ENCODE measurements at regions not wholly inside any gene's neighbourhood (a gene's known extent, or its start where the extent isn't known, plus 50 kb on each side); places are given as distances from the start of the nearest gene placed in this dataset.

DNA sequence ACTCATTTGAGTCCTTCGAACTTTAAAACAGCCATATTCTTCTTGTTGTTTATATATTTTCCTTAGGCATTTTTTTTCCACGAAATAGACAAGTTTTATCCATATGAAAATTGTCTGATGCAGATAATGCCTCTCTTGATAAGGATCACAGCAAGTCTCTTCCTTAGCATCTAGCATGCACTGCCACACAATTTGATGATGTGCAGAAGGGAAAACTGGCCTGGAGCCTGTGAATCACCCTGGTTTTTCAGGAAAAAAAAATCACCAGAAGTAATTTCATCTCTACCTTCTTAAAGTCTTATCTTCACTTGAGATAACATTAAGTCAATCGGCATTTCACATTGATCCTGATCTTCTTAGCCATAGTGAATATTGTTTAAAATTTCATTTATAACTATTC, 199.8 kb downstream of the TENT5A start:
- TF ChIP-seq, protein P1, sequence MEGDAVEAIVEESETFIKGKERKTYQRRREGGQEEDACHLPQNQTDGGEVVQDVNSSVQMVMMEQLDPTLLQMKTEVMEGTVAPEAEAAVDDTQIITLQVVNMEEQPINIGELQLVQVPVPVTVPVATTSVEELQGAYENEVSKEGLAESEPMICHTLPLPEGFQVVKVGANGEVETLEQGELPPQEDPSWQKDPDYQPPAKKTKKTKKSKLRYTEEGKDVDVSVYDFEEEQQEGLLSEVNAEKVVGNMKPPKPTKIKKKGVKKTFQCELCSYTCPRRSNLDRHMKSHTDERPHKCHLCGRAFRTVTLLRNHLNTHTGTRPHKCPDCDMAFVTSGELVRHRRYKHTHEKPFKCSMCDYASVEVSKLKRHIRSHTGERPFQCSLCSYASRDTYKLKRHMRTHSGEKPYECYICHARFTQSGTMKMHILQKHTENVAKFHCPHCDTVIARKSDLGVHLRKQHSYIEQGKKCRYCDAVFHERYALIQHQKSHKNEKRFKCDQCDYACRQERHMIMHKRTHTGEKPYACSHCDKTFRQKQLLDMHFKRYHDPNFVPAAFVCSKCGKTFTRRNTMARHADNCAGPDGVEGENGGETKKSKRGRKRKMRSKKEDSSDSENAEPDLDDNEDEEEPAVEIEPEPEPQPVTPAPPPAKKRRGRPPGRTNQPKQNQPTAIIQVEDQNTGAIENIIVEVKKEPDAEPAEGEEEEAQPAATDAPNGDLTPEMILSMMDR (IDR thresholded peaks at IDR 0.05): no peak
- no peak for TF ChIP-seq POLR2AphosphoS5 (IDR thresholded peaks at IDR 0.05; ENCODE audit: low read depth, low read length)
- TF ChIP-seq, protein P2, sequence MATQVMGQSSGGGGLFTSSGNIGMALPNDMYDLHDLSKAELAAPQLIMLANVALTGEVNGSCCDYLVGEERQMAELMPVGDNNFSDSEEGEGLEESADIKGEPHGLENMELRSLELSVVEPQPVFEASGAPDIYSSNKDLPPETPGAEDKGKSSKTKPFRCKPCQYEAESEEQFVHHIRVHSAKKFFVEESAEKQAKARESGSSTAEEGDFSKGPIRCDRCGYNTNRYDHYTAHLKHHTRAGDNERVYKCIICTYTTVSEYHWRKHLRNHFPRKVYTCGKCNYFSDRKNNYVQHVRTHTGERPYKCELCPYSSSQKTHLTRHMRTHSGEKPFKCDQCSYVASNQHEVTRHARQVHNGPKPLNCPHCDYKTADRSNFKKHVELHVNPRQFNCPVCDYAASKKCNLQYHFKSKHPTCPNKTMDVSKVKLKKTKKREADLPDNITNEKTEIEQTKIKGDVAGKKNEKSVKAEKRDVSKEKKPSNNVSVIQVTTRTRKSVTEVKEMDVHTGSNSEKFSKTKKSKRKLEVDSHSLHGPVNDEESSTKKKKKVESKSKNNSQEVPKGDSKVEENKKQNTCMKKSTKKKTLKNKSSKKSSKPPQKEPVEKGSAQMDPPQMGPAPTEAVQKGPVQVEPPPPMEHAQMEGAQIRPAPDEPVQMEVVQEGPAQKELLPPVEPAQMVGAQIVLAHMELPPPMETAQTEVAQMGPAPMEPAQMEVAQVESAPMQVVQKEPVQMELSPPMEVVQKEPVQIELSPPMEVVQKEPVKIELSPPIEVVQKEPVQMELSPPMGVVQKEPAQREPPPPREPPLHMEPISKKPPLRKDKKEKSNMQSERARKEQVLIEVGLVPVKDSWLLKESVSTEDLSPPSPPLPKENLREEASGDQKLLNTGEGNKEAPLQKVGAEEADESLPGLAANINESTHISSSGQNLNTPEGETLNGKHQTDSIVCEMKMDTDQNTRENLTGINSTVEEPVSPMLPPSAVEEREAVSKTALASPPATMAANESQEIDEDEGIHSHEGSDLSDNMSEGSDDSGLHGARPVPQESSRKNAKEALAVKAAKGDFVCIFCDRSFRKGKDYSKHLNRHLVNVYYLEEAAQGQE (IDR thresholded peaks at IDR 0.05; ENCODE audit: insufficient read depth in 1 of 2, low read depth in 2 of 2, low read length in 1 of 2): no peak
